Liver (tissue), 8 donors: ENCODE measurements at regions not wholly inside any gene's neighbourhood (a gene's known extent, or its start where the extent isn't known, plus 50 kb on each side); places are given as distances from the start of the nearest gene placed in this dataset.

Experiments used
- DNase-seq: peaks from one replicate; pipeline ENCODE4 v3.0.0-alpha.2; 2017; ENCODE audit warnings: low spot score
- H3K27ac ChIP-seq, 2 donors: one replicate each; pipeline ENCODE4 v1.7.0; 2013; ENCODE audit warnings: inconsistent platforms in 2 of 2, low read length in 2 of 2, control low read depth in 1 of 2, low read depth in 1 of 2, mild to moderate bottlenecking in 1 of 2
- H3K27me3 ChIP-seq, 4 donors: one replicate each; pipeline versions ENCODE4 v1.6.1 to v1.7.0; 2013; ENCODE audit warnings: low read length in 3 of 4, inconsistent platforms in 1 of 4, mild to moderate bottlenecking in 1 of 4, moderate library complexity in 1 of 4; ENCODE audit not compliant: control insufficient read depth in 4 of 4, insufficient read depth in 4 of 4
- H3K36me3 ChIP-seq, 4 donors: one replicate each; pipeline versions ENCODE4 v1.6.1 to v1.7.0; 2013; ENCODE audit warnings: low read length in 3 of 4, mild to moderate bottlenecking in 3 of 4, low read depth in 1 of 4, moderate library complexity in 1 of 4; ENCODE audit not compliant: control insufficient read depth in 4 of 4, insufficient read depth in 3 of 4
- H3K4me1 ChIP-seq, 4 donors: one replicate each; pipeline versions ENCODE4 v1.6.1 to v1.7.0; 2013; ENCODE audit warnings: low read length in 3 of 4, mild to moderate bottlenecking in 3 of 4, moderate library complexity in 1 of 4; ENCODE audit not compliant: control insufficient read depth in 4 of 4, insufficient read depth in 4 of 4
- H3K4me3 ChIP-seq, 3 donors: one replicate each; pipeline versions ENCODE4 v1.6.1 to v1.7.0; 2013; ENCODE audit warnings: low read length in 3 of 3, control low read depth in 1 of 3, low read depth in 1 of 3, mild to moderate bottlenecking in 1 of 3
- H3K9ac ChIP-seq, 2 donors: one replicate each; pipeline ENCODE4 v1.7.0; 2013; ENCODE audit warnings: low read length in 2 of 2, mild to moderate bottlenecking in 2 of 2, moderate library complexity in 2 of 2, control low read depth in 1 of 2, low read depth in 1 of 2
- H3K9me3 ChIP-seq, 4 donors: one replicate each; pipeline versions ENCODE4 v1.6.1 to v1.7.0; 2013; ENCODE audit warnings: low read length in 3 of 4; ENCODE audit not compliant: control insufficient read depth in 4 of 4
- ATF3 ChIP-seq: IDR thresholded peaks from 2 replicates; pipeline ENCODE4 v1.6.1; 2016; ENCODE audit warnings: antibody characterized with exemption
- CTCF ChIP-seq: fragments of 150-350 bp; IDR thresholded peaks from 2 replicates; pipeline ENCODE4 v1.5.1; 2017; ENCODE audit warnings: improper control_type of control experiment, low read depth, low read length; ENCODE audit not compliant: missing input control
- EGR1 ChIP-seq, 2 donors: IDR thresholded peaks; 2 replicates each; pipeline ENCODE4 v1.6.1; 2016 to 2018; ENCODE audit warnings: antibody characterized with exemption in 2 of 2, low read depth in 2 of 2
- FOXA2 ChIP-seq: IDR thresholded peaks from 2 replicates; pipeline ENCODE4 v1.6.1; 2016; ENCODE audit warnings: antibody characterized with exemption
- GABPA ChIP-seq, 2 donors: IDR thresholded peaks in 1 of 2; conservative IDR thresholded peaks in 1 of 2; 2 replicates each; pipeline ENCODE4 v1.6.1; 2016; ENCODE audit warnings: antibody characterized with exemption in 2 of 2, mild to moderate bottlenecking in 1 of 2, moderate library complexity in 1 of 2
- HNF4G ChIP-seq: IDR thresholded peaks from 2 replicates; pipeline ENCODE4 v1.6.1; 2016; ENCODE audit warnings: antibody characterized with exemption
- JUND ChIP-seq, 2 donors: IDR thresholded peaks; 2 replicates each; pipeline ENCODE4 v1.6.1; 2016; ENCODE audit warnings: antibody characterized with exemption in 2 of 2
- MAX ChIP-seq: IDR thresholded peaks from 2 replicates; pipeline ENCODE4 v1.6.1; 2016; ENCODE audit warnings: antibody characterized with exemption
- NR2F2 ChIP-seq: IDR thresholded peaks from 2 replicates; pipeline ENCODE4 v1.6.1; 2016; ENCODE audit warnings: antibody characterized with exemption
- RAD21 ChIP-seq, 2 donors: IDR thresholded peaks; 2 replicates each; pipeline ENCODE4 v1.6.1; 2016; ENCODE audit warnings: antibody characterized with exemption in 2 of 2, mild to moderate bottlenecking in 2 of 2
- REST ChIP-seq: IDR thresholded peaks from 2 replicates; pipeline ENCODE4 v1.6.1; 2016; ENCODE audit warnings: antibody characterized with exemption, mild to moderate bottlenecking
- RXRA ChIP-seq, 2 donors: IDR thresholded peaks; 2 replicates each; pipeline ENCODE4 v1.6.1; 2017 to 2018; ENCODE audit warnings: antibody characterized with exemption in 2 of 2, mild to moderate bottlenecking in 1 of 2
- SP1 ChIP-seq: IDR thresholded peaks from 2 replicates; pipeline ENCODE4 v1.6.1; 2018; ENCODE audit warnings: antibody characterized with exemption, mild to moderate bottlenecking
- TAF1 ChIP-seq: conservative IDR thresholded peaks from 2 replicates; pipeline ENCODE4 v1.6.1; 2016; ENCODE audit warnings: antibody characterized with exemption, mild to moderate bottlenecking
- ZBTB33 ChIP-seq: IDR thresholded peaks from 2 replicates; pipeline ENCODE4 v1.6.1; 2016; ENCODE audit warnings: antibody characterized with exemption
- WGBS: extraction: QIAGEN DNeasy Blood & Tissue Kit; methylation state at CpG from one replicate; pipeline ENCODE4 v1.1.7; 2013; 5-methylcytosine and 5-hydroxymethylcytosine counted together
- donor health status: healthy.
- donor health status: healthy.
- donor health status: healthy.
- donor health status: healthy.
- donor health status: healthy.

GRCh38 chr4:114103908-114104307 is 124.5 kb upstream of the ARSJ start:
- H3K4me1 ChIP-seq, result no peaks in the 10 kb centered on the region
- WGBS, result 96% methylated on average over 1 of the region's 1 CpG
- no peaks in the 10 kb centered on the region for H3K9me3 ChIP-seq
- H3K27ac ChIP-seq, result no peak overlapping the region
- no peak overlapping the region for H3K9ac ChIP-seq
- H3K27me3 ChIP-seq, result no peaks in the 10 kb centered on the region
- H3K4me3 ChIP-seq, result no peak overlapping the region
- no peak for TF ChIP-seq GABPA (IDR thresholded peaks at IDR 0.05 in 1 of 2, conservative IDR thresholded peaks at IDR 0.05 in 1 of 2)
- TF ChIP-seq RAD21 (IDR thresholded peaks at IDR 0.05), result no peak
- no peak for TF ChIP-seq MAX
- no peak for TF ChIP-seq HNF4G
- TF ChIP-seq ZBTB33, result no peak
- H3K36me3 ChIP-seq, result no peaks in the 10 kb centered on the region
- no peak for DNase-seq

GRCh38 chr4:114108869-114109268 is 129.4 kb upstream of the ARSJ start:
- no peaks in the 10 kb centered on the region for H3K4me1 ChIP-seq
- WGBS, result 92% methylated on average over 1 of the region's 1 CpG
- H3K9ac ChIP-seq, result no peak overlapping the region
- no peak overlapping the region for H3K4me3 ChIP-seq
- TF ChIP-seq JUND (IDR thresholded peaks at IDR 0.05), result no peak
- TF ChIP-seq TAF1, result no peak
- TF ChIP-seq NR2F2, result no peak
- no peak for TF ChIP-seq RXRA (IDR thresholded peaks at IDR 0.05)
- no peaks in the 10 kb centered on the region for H3K36me3 ChIP-seq
- no peak overlapping the region for H3K27ac ChIP-seq
- no peaks in the 10 kb centered on the region for H3K27me3 ChIP-seq
- no peaks in the 10 kb centered on the region for H3K9me3 ChIP-seq
- DNase-seq, result no peak

GRCh38 chr4:114109776-114110175 is 130.3 kb upstream of the ARSJ start:
- WGBS, result 89% methylated on average over 1 of the region's 1 CpG
- Histone ChIP-seq H3K9me3 (no peaks in the 10 kb centered on the region), H3K27me3 (no peaks in the 10 kb centered on the region), H3K4me1 (no peaks in the 10 kb centered on the region), H3K9ac (no peak overlapping the region), H3K4me3 (no peak overlapping the region), H3K36me3 (no peaks in the 10 kb centered on the region), H3K27ac (no peak overlapping the region)
- no peak for DNase-seq
- TF ChIP-seq EGR1 (IDR thresholded peaks at IDR 0.05; ENCODE audit: low read depth in 2 of 2) (no peak), TAF1 (no peak), REST (no peak), JUND (IDR thresholded peaks at IDR 0.05) (no peak), SP1 (no peak), CTCF (no peak), MAX (no peak), ATF3 (no peak), NR2F2 (no peak), FOXA2 (no peak)
